ENCODE measurements at regions not wholly inside any gene's neighbourhood (a gene's known extent, or its start where the extent isn't known, plus 50 kb on each side); places are given as distances from the start of the nearest gene placed in this dataset.

DNA sequence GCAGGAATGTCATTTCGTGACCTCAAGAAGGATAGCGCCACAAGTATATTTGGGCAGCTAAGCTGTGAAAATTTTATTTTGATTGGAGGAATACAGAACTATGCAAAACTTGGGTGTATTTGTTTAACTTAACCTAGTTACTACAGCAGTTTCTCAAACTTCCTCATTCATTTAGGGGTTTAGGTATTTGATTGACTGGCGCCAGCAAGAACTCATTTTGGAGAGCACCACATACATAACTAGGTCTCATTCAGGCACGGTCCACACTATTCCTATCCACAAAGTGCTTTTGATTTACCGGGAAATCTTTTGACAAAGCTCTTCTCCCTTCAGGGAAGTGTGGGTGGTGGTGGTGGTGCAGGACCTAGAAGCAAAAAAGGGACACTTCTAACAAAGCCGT lies 155.1 kb upstream of the NRIP1 start:
- intact Hi-C loops (cut with DNase I), result no loop called here
- H3K9me3 ChIP-seq, result no peaks in the 10 kb centered on the region
- TF ChIP-seq POLR2AphosphoS5 (IDR thresholded peaks at IDR 0.05; ENCODE audit: insufficient read depth in 1 of 2, low read depth in 1 of 2) (no peak), CTCF (IDR thresholded peaks at IDR 0.05) (no peak), POLR2A (IDR thresholded peaks at IDR 0.05) (no peak)
- DNase-seq (ENCODE audit: extremely low spot score in 2 of 2), result no peak
- no peaks in the 10 kb centered on the region for H3K27me3 ChIP-seq
- H3K36me3 ChIP-seq, result no peaks in the 10 kb centered on the region
- H3K4me1 ChIP-seq, result peaks cover 29% of the 10 kb centered on the region
- no peak overlapping the region for H3K4me3 ChIP-seq
- no peak overlapping the region for H3K27ac ChIP-seq

DNA sequence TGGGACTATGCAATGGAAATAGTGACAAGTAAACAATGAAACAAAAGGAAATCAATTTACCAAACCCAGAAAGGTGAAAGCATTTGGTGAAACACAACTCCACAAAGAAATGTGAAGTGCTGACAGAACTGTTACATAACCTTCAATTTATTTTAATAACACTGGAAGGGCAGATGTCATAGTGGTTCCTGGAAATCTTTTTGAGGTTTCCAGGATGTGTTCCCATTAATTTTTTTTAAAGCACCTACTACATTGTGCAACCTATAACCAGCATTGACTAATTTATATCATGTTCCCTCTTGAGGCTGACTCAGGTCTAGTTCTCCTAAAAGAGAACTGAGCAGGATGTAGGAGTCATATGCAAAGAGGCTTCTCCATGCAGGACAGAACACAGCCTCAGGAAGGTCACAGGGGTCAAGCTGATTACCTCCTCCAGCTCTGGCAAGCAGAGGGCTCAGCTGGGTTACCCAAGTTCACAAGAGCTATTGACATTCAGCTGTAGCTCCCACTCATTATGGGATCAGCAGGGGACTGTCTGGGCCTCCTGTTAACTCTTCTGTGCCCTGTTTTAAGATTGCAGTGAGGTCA lies 157.1 kb upstream of the NRIP1 start:
- DNase-seq (ENCODE audit: extremely low spot score in 2 of 2), result no peak
- Histone ChIP-seq H3K27ac (no peak overlapping the region), H3K4me3 (no peak overlapping the region), H3K27me3 (no peaks in the 10 kb centered on the region), H3K36me3 (no peaks in the 10 kb centered on the region), H3K9me3 (no peaks in the 10 kb centered on the region), H3K4me1 (peaks cover 29% of the 10 kb centered on the region)
- intact Hi-C loops (cut with DNase I), result no loop called here
- TF ChIP-seq CTCF (IDR thresholded peaks at IDR 0.05) (no peak), POLR2AphosphoS5 (IDR thresholded peaks at IDR 0.05; ENCODE audit: insufficient read depth in 1 of 2, low read depth in 1 of 2) (peak in 1 of 2 donors; percentile 89), POLR2A (IDR thresholded peaks at IDR 0.05) (no peak)

GRCh38 chr21:15222707-15223106 lies 157.9 kb upstream of the NRIP1 start:
- no peaks in the 10 kb centered on the region for H3K27me3 ChIP-seq

GRCh38 chr21:15224346-15225086 lies 159.7 kb upstream of the NRIP1 start:
- Histone ChIP-seq H3K4me3 (no peak overlapping the region), H3K9me3 (no peaks in the 10 kb centered on the region), H3K27ac (no peak overlapping the region), H3K4me1 (peaks cover 29% of the 10 kb centered on the region), H3K27me3 (no peaks in the 10 kb centered on the region), H3K36me3 (no peaks in the 10 kb centered on the region)
- TF ChIP-seq POLR2A (IDR thresholded peaks at IDR 0.05) (no peak), POLR2AphosphoS5 (IDR thresholded peaks at IDR 0.05; ENCODE audit: insufficient read depth in 1 of 2, low read depth in 1 of 2) (peak in 1 of 2 donors; percentile 74), CTCF (IDR thresholded peaks at IDR 0.05) (no peak)
- DNase-seq (ENCODE audit: extremely low spot score in 2 of 2), result no peak
- intact Hi-C loops (cut with DNase I), result no loop called here

More at GRCh38 chr21:15222707-15223106, 157.9 kb upstream of the NRIP1 start:
- Histone ChIP-seq H3K4me3 (no peak overlapping the region), H3K36me3 (no peaks in the 10 kb centered on the region), H3K9me3 (no peaks in the 10 kb centered on the region), H3K27ac (no peak overlapping the region), H3K4me1 (peaks cover 29% of the 10 kb centered on the region)
- TF ChIP-seq CTCF (IDR thresholded peaks at IDR 0.05) (no peak), POLR2AphosphoS5 (IDR thresholded peaks at IDR 0.05; ENCODE audit: insufficient read depth in 1 of 2, low read depth in 1 of 2) (no peak), POLR2A (IDR thresholded peaks at IDR 0.05) (no peak)
- no peak for DNase-seq (ENCODE audit: extremely low spot score in 2 of 2)
- intact Hi-C loops (cut with DNase I), result no loop called here

- no peaks in the 10 kb centered on the region for H3K36me3 ChIP-seq
- no peaks in the 10 kb centered on the region for H3K27me3 ChIP-seq
- no peak overlapping the region for H3K27ac ChIP-seq
- H3K9me3 ChIP-seq, result no peaks in the 10 kb centered on the region
- intact Hi-C loops (cut with DNase I), result no loop called here
- no peak for DNase-seq (ENCODE audit: extremely low spot score in 2 of 2)
- no peak overlapping the region for H3K4me3 ChIP-seq
- TF ChIP-seq POLR2AphosphoS5 (IDR thresholded peaks at IDR 0.05; ENCODE audit: insufficient read depth in 1 of 2, low read depth in 1 of 2), result no peak
- peaks cover under 1% of the 10 kb centered on the region for H3K4me1 ChIP-seq
Measured at GRCh38 chr21:15227919-15228318, 163.1 kb upstream of the NRIP1 start.

Data from vagina (tissue), 2 donors.